ENCODE measurements at regions not wholly inside any gene's neighbourhood (a gene's known extent, or its start where the extent isn't known, plus 50 kb on each side); places are given as distances from the start of the nearest gene placed in this dataset.
A peak's percentile ranks its signal among the peaks of the same experiment; 100 is the strongest.

DNA sequence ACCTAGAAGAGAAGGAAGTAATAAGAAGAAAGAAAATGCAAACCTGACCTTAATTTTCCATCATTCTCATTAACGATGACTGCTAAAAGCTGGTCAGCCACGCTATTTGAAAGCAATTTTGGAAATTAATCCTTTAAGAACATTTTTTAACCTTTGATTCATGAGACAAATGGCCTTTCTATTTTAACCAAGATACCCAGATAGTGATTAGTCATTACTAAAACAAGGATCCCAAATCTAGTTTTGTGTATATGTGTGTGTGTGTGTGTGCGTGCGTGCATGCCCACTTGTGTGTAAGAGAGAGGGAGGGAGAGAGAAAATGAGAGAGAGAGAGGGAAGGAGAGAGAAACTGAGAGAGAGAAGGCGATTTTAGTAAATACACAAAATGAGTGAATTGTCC lies 329.5 kb downstream of the DEPDC1B start:
- in situ Hi-C loops (cut with MboI) = no loop called here
- H3K9me2 ChIP-seq (ENCODE audit: insufficient read depth) = no peaks in the 10 kb centered on the region
- H3K4me2 ChIP-seq (ENCODE audit: unreplicated experiment) = no peak overlapping the region
- no peak overlapping the region for H3K9ac ChIP-seq
- no peaks in the 10 kb centered on the region for H3K79me2 ChIP-seq (ENCODE audit: insufficient read depth)
- H3K36me3 ChIP-seq (ENCODE audit: low read depth) = no peaks in the 10 kb centered on the region
- TF ChIP-seq EZH2 (IDR thresholded peaks at IDR 0.05; ENCODE audit: insufficient read depth, poor library complexity, severe bottlenecking) (no peak), EZH2phosphoT487 (IDR thresholded peaks at IDR 0.05; ENCODE audit: insufficient read depth, low read depth) (no peak)
- WGBS, 2 experiments (ENCODE audit: low coverage in 1 of 2, low lambda C conversion rate in 2 of 2, missing lambda C conversion rate in 2 of 2) = 71 to 79% methylated on average over 5 of the region's 5 CpGs
- no peak overlapping the region for H3K27ac ChIP-seq
- no peaks in the 10 kb centered on the region for H3K9me3 ChIP-seq (ENCODE audit: low read depth)
- no peaks in the 10 kb centered on the region for H3K27me3 ChIP-seq (replicated peaks; ENCODE audit: insufficient read depth)
- no peak for DNase-seq
- no peak overlapping the region for H2AFZ ChIP-seq
- no peaks in the 10 kb centered on the region for H4K20me1 ChIP-seq (ENCODE audit: insufficient read depth)
- no peak overlapping the region for H3K4me3 ChIP-seq
- H3F3A ChIP-seq (ENCODE audit: insufficient read depth) = no peaks in the 10 kb centered on the region
- H3K4me1 ChIP-seq (ENCODE audit: insufficient read depth) = no peaks in the 10 kb centered on the region

- no peaks in the 10 kb centered on the region for H3K79me2 ChIP-seq (ENCODE audit: insufficient read depth)
- no peak overlapping the region for H3K9ac ChIP-seq
- H3K4me1 ChIP-seq (ENCODE audit: insufficient read depth) = no peaks in the 10 kb centered on the region
- H3K27me3 ChIP-seq (replicated peaks; ENCODE audit: insufficient read depth) = no peaks in the 10 kb centered on the region
- no peaks in the 10 kb centered on the region for H3K9me2 ChIP-seq (ENCODE audit: insufficient read depth)
- 73 to 83% methylated on average over 4 of the region's 4 CpGs for WGBS, 2 experiments (ENCODE audit: low coverage in 1 of 2, low lambda C conversion rate in 2 of 2, missing lambda C conversion rate in 2 of 2)
- no peak for TF ChIP-seq EZH2phosphoT487 (IDR thresholded peaks at IDR 0.05; ENCODE audit: insufficient read depth, low read depth)
- no peak for TF ChIP-seq EZH2 (IDR thresholded peaks at IDR 0.05; ENCODE audit: insufficient read depth, poor library complexity, severe bottlenecking)
- H3K9me3 ChIP-seq (ENCODE audit: low read depth) = no peaks in the 10 kb centered on the region
- no peak overlapping the region for H3K4me3 ChIP-seq
- in situ Hi-C loops (cut with MboI) = no loop called here
- no peak overlapping the region for H3K27ac ChIP-seq
- no peaks in the 10 kb centered on the region for H3F3A ChIP-seq (ENCODE audit: insufficient read depth)
- no peaks in the 10 kb centered on the region for H4K20me1 ChIP-seq (ENCODE audit: insufficient read depth)
- H2AFZ ChIP-seq = no peak overlapping the region
- no peak for DNase-seq
- no peaks in the 10 kb centered on the region for H3K36me3 ChIP-seq (ENCODE audit: low read depth)
- no peak overlapping the region for H3K4me2 ChIP-seq (ENCODE audit: unreplicated experiment)
Measured at GRCh38 chr5:60369391-60369790, 330.6 kb downstream of the DEPDC1B start.

DNA sequence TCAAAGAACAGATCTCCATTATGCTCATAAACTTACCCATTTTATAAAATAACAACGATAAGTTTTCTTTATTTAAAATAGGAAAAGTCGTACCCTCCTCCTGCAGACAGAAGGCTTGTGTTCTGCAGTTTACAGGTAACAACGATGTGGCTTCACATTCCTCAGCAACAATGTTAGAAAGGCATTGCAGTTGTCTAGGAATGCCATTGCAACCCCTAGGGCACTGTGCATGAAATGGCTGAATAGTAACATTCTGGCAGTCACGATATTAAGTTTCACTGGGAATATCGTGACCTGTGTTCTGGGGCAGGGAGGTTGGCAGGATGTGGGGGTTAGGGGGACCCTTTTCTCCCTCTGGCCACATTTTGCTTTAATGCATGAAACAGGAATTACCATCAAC lies 331.9 kb downstream of the DEPDC1B start:
- H3K27me3 ChIP-seq (replicated peaks; ENCODE audit: insufficient read depth) = no peaks in the 10 kb centered on the region
- no peak overlapping the region for H3K4me2 ChIP-seq (ENCODE audit: unreplicated experiment)
- H3K9ac ChIP-seq = no peak overlapping the region
- H3K4me3 ChIP-seq = no peak overlapping the region
- in situ Hi-C loops (cut with MboI) = no loop called here
- no peaks in the 10 kb centered on the region for H3K79me2 ChIP-seq (ENCODE audit: insufficient read depth)
- H4K20me1 ChIP-seq (ENCODE audit: insufficient read depth) = no peaks in the 10 kb centered on the region
- H3K36me3 ChIP-seq (ENCODE audit: low read depth) = no peaks in the 10 kb centered on the region
- H2AFZ ChIP-seq = no peak overlapping the region
- H3K9me3 ChIP-seq (ENCODE audit: low read depth) = no peaks in the 10 kb centered on the region
- H3K9me2 ChIP-seq (ENCODE audit: insufficient read depth) = no peaks in the 10 kb centered on the region
- no peak overlapping the region for H3K27ac ChIP-seq
- no peak for TF ChIP-seq EZH2 (IDR thresholded peaks at IDR 0.05; ENCODE audit: insufficient read depth, poor library complexity, severe bottlenecking)
- TF ChIP-seq EZH2phosphoT487 (IDR thresholded peaks at IDR 0.05; ENCODE audit: insufficient read depth, low read depth) = no peak
- H3K4me1 ChIP-seq (ENCODE audit: insufficient read depth) = no peaks in the 10 kb centered on the region
- no peak for DNase-seq
- H3F3A ChIP-seq (ENCODE audit: insufficient read depth) = no peaks in the 10 kb centered on the region
- WGBS, 2 experiments (ENCODE audit: low coverage in 1 of 2, low lambda C conversion rate in 2 of 2, missing lambda C conversion rate in 2 of 2) = 79 to 83% methylated on average over 5 of the region's 5 CpGs

- WGBS, 2 experiments (ENCODE audit: low coverage in 1 of 2, low lambda C conversion rate in 2 of 2, missing lambda C conversion rate in 2 of 2) = 5 to 7% methylated on average over 2 of the region's 2 CpGs
- Histone ChIP-seq H3K9ac (no peak overlapping the region), H3F3A (ENCODE audit: insufficient read depth) (no peaks in the 10 kb centered on the region), H2AFZ (no peak overlapping the region), H3K4me2 (ENCODE audit: unreplicated experiment) (no peak overlapping the region), H3K9me3 (ENCODE audit: low read depth) (no peaks in the 10 kb centered on the region), H3K4me3 (no peak overlapping the region), H3K27ac (no peak overlapping the region), H3K79me2 (ENCODE audit: insufficient read depth) (no peaks in the 10 kb centered on the region), H4K20me1 (ENCODE audit: insufficient read depth) (no peaks in the 10 kb centered on the region), H3K36me3 (ENCODE audit: low read depth) (no peaks in the 10 kb centered on the region), H3K4me1 (ENCODE audit: insufficient read depth) (no peaks in the 10 kb centered on the region), H3K9me2 (ENCODE audit: insufficient read depth) (no peaks in the 10 kb centered on the region), H3K27me3 (replicated peaks; ENCODE audit: insufficient read depth) (no peaks in the 10 kb centered on the region)
- no peak for TF ChIP-seq EZH2phosphoT487 (IDR thresholded peaks at IDR 0.05; ENCODE audit: insufficient read depth, low read depth)
- DNase-seq = peak; percentile 49
- in situ Hi-C loops (cut with MboI) = no loop called here
Measured at GRCh38 chr5:60366489-60366888, 333.5 kb downstream of the DEPDC1B start.

DNA sequence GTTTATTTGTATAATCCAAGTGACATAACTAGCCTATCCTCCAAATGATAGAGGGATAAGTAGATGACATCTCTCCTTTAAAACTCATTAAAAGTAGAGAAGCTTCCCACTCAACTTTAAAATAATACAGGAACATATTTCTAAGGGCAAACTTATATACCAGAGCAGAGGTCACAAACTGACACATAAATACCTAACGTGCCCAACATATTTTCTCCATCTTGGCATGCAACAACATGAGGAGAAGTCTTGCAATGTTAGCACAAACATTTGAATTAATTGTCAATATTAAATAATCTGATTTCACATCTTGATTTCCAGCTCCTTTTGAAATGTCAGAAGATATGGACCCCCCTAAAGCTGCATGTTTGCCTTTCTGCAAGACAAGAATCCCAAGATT lies 335.0 kb downstream of the DEPDC1B start:
- Histone ChIP-seq H3K4me1 (ENCODE audit: insufficient read depth) (no peaks in the 10 kb centered on the region), H3K27ac (no peak overlapping the region), H3K27me3 (replicated peaks; ENCODE audit: insufficient read depth) (no peaks in the 10 kb centered on the region), H3K4me3 (no peak overlapping the region), H3K79me2 (ENCODE audit: insufficient read depth) (no peaks in the 10 kb centered on the region), H3F3A (ENCODE audit: insufficient read depth) (no peaks in the 10 kb centered on the region), H3K9me3 (ENCODE audit: low read depth) (no peaks in the 10 kb centered on the region), H3K36me3 (ENCODE audit: low read depth) (no peaks in the 10 kb centered on the region), H4K20me1 (ENCODE audit: insufficient read depth) (no peaks in the 10 kb centered on the region), H2AFZ (no peak overlapping the region), H3K4me2 (ENCODE audit: unreplicated experiment) (no peak overlapping the region), H3K9ac (no peak overlapping the region), H3K9me2 (ENCODE audit: insufficient read depth) (no peaks in the 10 kb centered on the region)
- in situ Hi-C loops (cut with MboI) = no loop called here
- TF ChIP-seq EZH2 (IDR thresholded peaks at IDR 0.05; ENCODE audit: insufficient read depth, poor library complexity, severe bottlenecking) (no peak), EZH2phosphoT487 (IDR thresholded peaks at IDR 0.05; ENCODE audit: insufficient read depth, low read depth) (no peak)
- no peak for DNase-seq
- WGBS, 2 experiments (ENCODE audit: low coverage in 1 of 2, low lambda C conversion rate in 2 of 2, missing lambda C conversion rate in 2 of 2) = 40 to 42% methylated on average over 1 of the region's 1 CpG

Measured in GM23248 (cell line).